PC-9 (cell line): ENCODE measurements at regions not wholly inside any gene's neighbourhood (a gene's known extent, or its start where the extent isn't known, plus 50 kb on each side); places are given as distances from the start of the nearest gene placed in this dataset.

Experiments
- BruUV-seq: library from RNA; stranded (reverse); fragments of 400-500 nt; replicated peaks from 2 replicates; lab custom pipeline; 2021; lab: Mats Ljungman, UMichigan
- CTCF ChIA-PET: fragments of 300-600 bp; sonication (Branson Sonifier 250); formaldehyde crosslinking; loops from one replicate; lab custom pipeline; 2022; ENCODE audit warnings: antibody characterized with exemption; lab: Charles Lee
- POLR2A ChIA-PET: fragments of 300-600 bp; sonication (Branson Sonifier 250); formaldehyde crosslinking; loops from one replicate; lab custom pipeline; 2022; ENCODE audit warnings: antibody characterized with exemption; ENCODE audit not compliant: unreplicated experiment; lab: Charles Lee
- DNase-seq, 2 experiments: peaks; one replicate each; pipeline versions ENCODE4 v3.0.0 to v3.0.0-alpha.2; 2015 to 2022; ENCODE audit warnings: mixed read lengths in 1 of 2
- H2AFZ ChIP-seq: fragments of 200-600 bp; sonication (generic); 2 replicates; pipeline ENCODE4 v1.8.1; 2017; ENCODE audit warnings: antibody characterized with exemption
- H3F3A ChIP-seq: fragments of 200-600 bp; sonication (generic); 2 replicates; pipeline ENCODE4 v1.8.1; 2017; ENCODE audit warnings: antibody characterized with exemption, mild to moderate bottlenecking, low read depth; ENCODE audit not compliant: insufficient read depth
- H3K27ac ChIP-seq: fragments of 200-600 bp; sonication (generic); 2 replicates; pipeline ENCODE4 v1.6.1; 2016; ENCODE audit warnings: mixed run types
- H3K27me3 ChIP-seq: fragments of 200-600 bp; sonication (generic); 2 replicates; pipeline ENCODE4 v1.6.1; 2016; ENCODE audit warnings: low read depth, mixed run types; ENCODE audit not compliant: insufficient read depth
- H3K36me3 ChIP-seq: fragments of 200-600 bp; sonication (generic); 2 replicates; pipeline ENCODE4 v1.6.1; 2016; ENCODE audit warnings: low read depth, mixed run types
- H3K4me1 ChIP-seq: fragments of 200-600 bp; sonication (generic); replicated peaks from 2 replicates; pipeline ENCODE4 v1.6.1; 2016; ENCODE audit warnings: mixed run types; ENCODE audit not compliant: insufficient read depth
- H3K4me2 ChIP-seq: fragments of 200-600 bp; sonication (generic); 2 replicates; pipeline ENCODE4 v1.6.1; 2017; ENCODE audit warnings: mixed run types
- H3K4me3 ChIP-seq: fragments of 200-600 bp; sonication (generic); 2 replicates; pipeline ENCODE4 v1.6.1; 2016; ENCODE audit warnings: mixed run types
- H3K79me2 ChIP-seq: fragments of 200-600 bp; sonication (generic); 2 replicates; pipeline ENCODE4 v1.6.1; 2017; ENCODE audit warnings: low read depth, mixed run types
- H3K9me2 ChIP-seq: fragments of 200-600 bp; sonication (generic); 2 replicates; pipeline ENCODE4 v1.8.1; 2017; ENCODE audit warnings: mild to moderate bottlenecking; ENCODE audit not compliant: insufficient read depth
- H3K9me3 ChIP-seq: fragments of 200-600 bp; sonication (generic); 2 replicates; pipeline ENCODE4 v1.8.1; 2016; ENCODE audit warnings: low read depth; ENCODE audit not compliant: insufficient read depth
- H4K20me1 ChIP-seq: fragments of 200-600 bp; sonication (generic); 2 replicates; pipeline ENCODE4 v1.8.1; 2017; ENCODE audit not compliant: insufficient read depth
- CTCF ChIP-seq: fragments of 200-600 bp; sonication (generic); conservative IDR thresholded peaks from 2 replicates; pipeline ENCODE4 v1.6.1; 2017; ENCODE audit warnings: mixed run types, antibody characterized with exemption, mild to moderate bottlenecking, moderate library complexity
- EZH2 ChIP-seq: fragments of 200-600 bp; sonication (generic); IDR thresholded peaks from 2 replicates; pipeline ENCODE4 v1.8.0; 2017; ENCODE audit warnings: antibody characterized with exemption, low read depth
- intact Hi-C: fragments of 100-400 bp; cut with micrococcal nuclease; formaldehyde crosslinking; loops from one replicate; pipeline ENCODE4 v1.10.0; 2022; ENCODE audit not compliant: unreplicated experiment

DNA sequence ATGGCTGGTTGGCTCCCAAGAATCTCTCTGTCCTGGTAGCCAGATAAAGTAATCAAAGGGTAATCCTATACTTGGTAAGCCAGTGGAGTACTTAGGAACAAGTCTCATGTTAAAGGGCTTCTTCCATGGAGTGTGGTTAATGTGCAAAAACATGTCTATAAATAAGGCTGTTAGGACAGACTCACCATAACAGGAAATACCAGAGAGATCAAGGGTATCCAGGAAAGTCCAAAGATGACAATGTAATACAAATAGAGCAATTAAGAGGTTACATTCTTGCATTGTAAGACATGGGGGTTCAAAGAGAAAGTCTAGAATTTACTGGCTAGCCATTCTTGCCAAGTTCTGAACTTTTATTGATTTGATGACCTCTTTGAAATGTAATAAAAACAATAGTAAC is 61.9 kb upstream of the ZCCHC13 start:
- no peaks in the 10 kb centered on the region for H3K27me3 ChIP-seq
- BruUV-seq: no TSS peak
- DNase-seq: no peak
- no peaks in the 10 kb centered on the region for H3F3A ChIP-seq
- no peaks in the 10 kb centered on the region for H3K9me2 ChIP-seq
- 0 out of 2 replicates have a peak, but pooled peaks cover 6% of the 10 kb centered on the region for H3K36me3 ChIP-seq
- H3K4me3 ChIP-seq: no peak overlapping the region
- H3K79me2 ChIP-seq: no peaks in the 10 kb centered on the region; the same call in 1 of the 2 replicates
- H4K20me1 ChIP-seq: no peaks in the 10 kb centered on the region
- H3K27ac ChIP-seq: no peak overlapping the region
- H3K9me3 ChIP-seq: no peaks in the 10 kb centered on the region
- ChIA-PET CTCF (no interaction called here), POLR2A (no interaction called here)
- intact Hi-C loops: no loop called here
- 0 out of 2 replicates have a peak, but pooled peaks cover 5% of the 10 kb centered on the region for H3K4me1 ChIP-seq
- no peak overlapping the region for H2AFZ ChIP-seq
- H3K4me2 ChIP-seq: no peak overlapping the region
- TF ChIP-seq CTCF (no peak), EZH2 (no peak)

GRCh38 chrX:74238771-74239170 is 65.2 kb upstream of the ZCCHC13 start:
- POLR2A ChIA-PET: interaction anchor here (0.6 kb wide), 1 partner anchor 11 kb away, joined by 5 read pairs; no protein-coding TSS in a partner anchor
- intact Hi-C loops: no loop called here
- CTCF ChIA-PET: no interaction called here
- Histone ChIP-seq H3K4me3 (no peak overlapping the region), H3F3A (no peaks in the 10 kb centered on the region), H3K9me2 (no peaks in the 10 kb centered on the region), H3K79me2 (no peaks in the 10 kb centered on the region), H2AFZ (no peak overlapping the region), H3K4me2 (no peak overlapping the region), H4K20me1 (no peaks in the 10 kb centered on the region; the same call in 1 of the 2 replicates), H3K27me3 (no peaks in the 10 kb centered on the region), H3K9me3 (no peaks in the 10 kb centered on the region), H3K4me1 (no peaks in the 10 kb centered on the region), H3K36me3 (0 out of 2 replicates have a peak, but pooled peaks cover 6% of the 10 kb centered on the region), H3K27ac (no peak overlapping the region)
- BruUV-seq: no TSS peak
- no peak for DNase-seq
- TF ChIP-seq CTCF: no peak
- TF ChIP-seq EZH2: no peak

- no peak for TF ChIP-seq EZH2
- no peak; the same call in 1 of the 2 replicates for TF ChIP-seq CTCF
- Histone ChIP-seq H3F3A (no peaks in the 10 kb centered on the region), H3K4me2 (no peak overlapping the region), H3K79me2 (no peaks in the 10 kb centered on the region), H3K27ac (no peak overlapping the region), H3K4me3 (no peak overlapping the region), H2AFZ (no peak overlapping the region), H3K36me3 (no peaks in the 10 kb centered on the region), H4K20me1 (no peaks in the 10 kb centered on the region; the same call in 1 of the 2 replicates), H3K9me2 (no peaks in the 10 kb centered on the region), H3K4me1 (no peaks in the 10 kb centered on the region), H3K27me3 (no peaks in the 10 kb centered on the region), H3K9me3 (no peaks in the 10 kb centered on the region)
- CTCF ChIA-PET: no interaction called here
- POLR2A ChIA-PET: no interaction called here
- DNase-seq: no peak
- intact Hi-C loops: no loop called here
- no TSS peak for BruUV-seq
Observed at GRCh38 chrX:74234818-74235217, 69.2 kb upstream of the ZCCHC13 start.
